OCI-LY1 (cell line): ENCODE measurements at regions not wholly inside any gene's neighbourhood (a gene's known extent, or its start where the extent isn't known, plus 50 kb on each side); places are given as distances from the start of the nearest gene placed in this dataset.

ENCODE experiments used
- H2AFZ ChIP-seq: fragments of 200-600 bp; sonication (generic), shearing (Covaris generic); 2 replicates; pipeline ENCODE4 v1.6.0; 2014; ENCODE audit warnings: antibody characterized with exemption, mild to moderate bottlenecking, low read length
- H3F3A ChIP-seq: fragments of 200-600 bp; sonication (generic), shearing (Covaris generic); 2 replicates; pipeline ENCODE4 v1.6.0; 2014; ENCODE audit warnings: mild to moderate bottlenecking, antibody characterized with exemption, low read length, moderate library complexity; ENCODE audit not compliant: insufficient read depth
- H3K27ac ChIP-seq: fragments of 200-600 bp; sonication (generic); 2 replicates; pipeline ENCODE4 v1.5.1; 2014; ENCODE audit warnings: low read length, mixed run types, mild to moderate bottlenecking, low read depth; ENCODE audit not compliant: poor library complexity, severe bottlenecking
- H3K27me3 ChIP-seq: fragments of 200-600 bp; sonication (generic); 2 replicates; pipeline ENCODE4 v1.6.0; 2014; ENCODE audit warnings: antibody characterized with exemption, mild to moderate bottlenecking, low read length, moderate library complexity; ENCODE audit not compliant: insufficient read depth
- H3K36me3 ChIP-seq: fragments of 200-600 bp; sonication (generic); 2 replicates; pipeline ENCODE4 v1.6.1; 2014; ENCODE audit warnings: mild to moderate bottlenecking, antibody characterized with exemption, low read length, moderate library complexity, mixed read lengths; ENCODE audit not compliant: insufficient read depth
- H3K4me1 ChIP-seq: fragments of 200-600 bp; sonication (generic); 2 replicates; pipeline ENCODE4 v1.5.1; 2014; ENCODE audit warnings: mild to moderate bottlenecking, low read length, moderate library complexity; ENCODE audit not compliant: insufficient read depth, severe bottlenecking
- H3K4me2 ChIP-seq: fragments of 200-600 bp; sonication (generic), shearing (Covaris generic); 2 replicates; pipeline ENCODE4 v1.6.1; 2014; ENCODE audit warnings: low read length
- H3K4me3 ChIP-seq: fragments of 200-600 bp; sonication (generic); 2 replicates; pipeline ENCODE4 v1.5.1; 2014; ENCODE audit warnings: low read length, low read depth, mild to moderate bottlenecking, mixed read lengths; ENCODE audit not compliant: poor library complexity, severe bottlenecking
- H3K79me2 ChIP-seq: fragments of 200-600 bp; shearing (Covaris generic); 2 replicates; pipeline ENCODE4 v1.6.1; 2016; ENCODE audit warnings: mixed run types, low read length, mixed read lengths; ENCODE audit not compliant: insufficient read depth
- H3K9ac ChIP-seq: fragments of 200-600 bp; sonication (generic), shearing (Covaris generic); 2 replicates; pipeline ENCODE4 v1.6.1; 2014; ENCODE audit warnings: mild to moderate bottlenecking, low read length, mixed read lengths
- H3K9me2 ChIP-seq: fragments of 200-600 bp; sonication (generic), shearing (Covaris generic); 2 replicates; pipeline ENCODE4 v1.6.1; 2014; ENCODE audit warnings: low read depth, mild to moderate bottlenecking, low read length, mixed read lengths
- H3K9me3 ChIP-seq: fragments of 200-600 bp; shearing (Covaris generic); 2 replicates; pipeline ENCODE4 v1.6.1; 2014; ENCODE audit warnings: low read length, mixed read lengths
- H4K20me1 ChIP-seq: fragments of 200-600 bp; sonication (generic), shearing (Covaris generic); 2 replicates; pipeline ENCODE4 v1.6.0; 2016; ENCODE audit warnings: mild to moderate bottlenecking, low read length; ENCODE audit not compliant: insufficient read depth
- CTCF ChIP-seq: fragments of 200-600 bp; sonication (generic), shearing (Covaris generic); IDR thresholded peaks from 2 replicates; pipeline ENCODE4 v1.5.1; 2017; ENCODE audit warnings: mild to moderate bottlenecking, antibody characterized with exemption, low read length, moderate library complexity, mixed read lengths
- EZH2 ChIP-seq: fragments of 200-600 bp; sonication (generic), shearing (Covaris generic); IDR thresholded peaks from 2 replicates; pipeline ENCODE4 v1.8.0; 2017; ENCODE audit warnings: borderline replicate concordance, mixed run types, mild to moderate bottlenecking, antibody characterized with exemption, low read length, moderate library complexity, mixed read lengths

- no peaks in the 10 kb centered on the region for H3K9me2 ChIP-seq
- H3K36me3 ChIP-seq, result no peaks in the 10 kb centered on the region
- H3K9ac ChIP-seq, result no peak overlapping the region
- no peak overlapping the region for H3K4me3 ChIP-seq
- H3K4me1 ChIP-seq, result no peaks in the 10 kb centered on the region
- H3F3A ChIP-seq, result no peaks in the 10 kb centered on the region
- no peak for TF ChIP-seq EZH2
- TF ChIP-seq CTCF, result no peak
- no peak overlapping the region for H3K27ac ChIP-seq
- no peak overlapping the region for H3K4me2 ChIP-seq
- no peaks in the 10 kb centered on the region for H3K79me2 ChIP-seq
- H3K27me3 ChIP-seq, result no peaks in the 10 kb centered on the region
- H3K9me3 ChIP-seq, result no peaks in the 10 kb centered on the region
- H2AFZ ChIP-seq, result no peak overlapping the region
- H4K20me1 ChIP-seq, result no peaks in the 10 kb centered on the region
These were observed 171.5 kb upstream of the NREP start for GRCh38 chr5:111928511-111928910.

GRCh38 chr5:111927191-111927590, 170.2 kb upstream of the NREP start:
- Histone ChIP-seq H4K20me1 (no peaks in the 10 kb centered on the region), H3K27ac (no peak overlapping the region), H3K4me2 (no peak overlapping the region), H3K27me3 (no peaks in the 10 kb centered on the region), H3K9ac (no peak overlapping the region), H3K9me3 (no peaks in the 10 kb centered on the region), H3K4me1 (no peaks in the 10 kb centered on the region), H3K9me2 (no peaks in the 10 kb centered on the region), H3F3A (no peaks in the 10 kb centered on the region), H3K36me3 (no peaks in the 10 kb centered on the region), H3K79me2 (no peaks in the 10 kb centered on the region), H3K4me3 (no peak overlapping the region), H2AFZ (no peak overlapping the region)
- TF ChIP-seq EZH2, result no peak
- no peak for TF ChIP-seq CTCF

- no peak overlapping the region for H3K27ac ChIP-seq
- no peaks in the 10 kb centered on the region for H4K20me1 ChIP-seq
- no peak overlapping the region for H3K9ac ChIP-seq
- no peaks in the 10 kb centered on the region for H3K27me3 ChIP-seq
- H3K4me2 ChIP-seq, result no peak overlapping the region
- no peaks in the 10 kb centered on the region for H3K79me2 ChIP-seq
- H2AFZ ChIP-seq, result no peak overlapping the region
- no peaks in the 10 kb centered on the region for H3K4me1 ChIP-seq
- H3K4me3 ChIP-seq, result no peak overlapping the region
- H3K36me3 ChIP-seq, result no peaks in the 10 kb centered on the region
- no peaks in the 10 kb centered on the region for H3K9me2 ChIP-seq
- H3K9me3 ChIP-seq, result no peaks in the 10 kb centered on the region
- no peak for TF ChIP-seq EZH2
- no peak for TF ChIP-seq CTCF
- H3F3A ChIP-seq, result no peaks in the 10 kb centered on the region
These were observed 169.0 kb upstream of the NREP start for GRCh38 chr5:111926026-111926425.
